HEK293T (cell line): ENCODE measurements at regions not wholly inside any gene's neighbourhood (a gene's known extent, or its start where the extent isn't known, plus 50 kb on each side); places are given as distances from the start of the nearest gene placed in this dataset.

Experiments
- ARNT ChIP-seq: fragments of 450-650 bp; IDR thresholded peaks from 2 replicates; pipeline ENCODE4 v1.6.1; 2017; ENCODE audit warnings: mild to moderate bottlenecking
- BHLHE40 ChIP-seq: fragments of 450-650 bp; IDR thresholded peaks from 2 replicates; pipeline ENCODE4 v1.6.1; 2016; ENCODE audit warnings: mild to moderate bottlenecking, moderate library complexity, borderline replicate concordance
- ELF4 ChIP-seq: fragments of 450-650 bp; IDR thresholded peaks from 2 replicates; pipeline ENCODE4 v1.6.1; 2017; ENCODE audit warnings: antibody characterized with exemption
- FOXK2 ChIP-seq: fragments of 450-650 bp; IDR thresholded peaks from 2 replicates; pipeline ENCODE4 v1.6.1; 2016; ENCODE audit warnings: mild to moderate bottlenecking
- FOXM1 ChIP-seq: fragments of 450-650 bp; IDR thresholded peaks from 2 replicates; pipeline ENCODE4 v1.6.1; 2017; ENCODE audit warnings: mild to moderate bottlenecking, borderline replicate concordance
- HDGF ChIP-seq: fragments of 450-650 bp; IDR thresholded peaks from 2 replicates; pipeline ENCODE4 v1.6.1; 2017; ENCODE audit warnings: antibody characterized with exemption, borderline replicate concordance
- SP1 ChIP-seq: fragments of 450-650 bp; IDR thresholded peaks from 2 replicates; pipeline ENCODE4 v1.6.1; 2017
- SUZ12 ChIP-seq: fragments of 450-650 bp; IDR thresholded peaks from 2 replicates; pipeline ENCODE4 v1.6.1; 2016; ENCODE audit warnings: mild to moderate bottlenecking
- ZNF384 ChIP-seq: fragments of 450-650 bp; IDR thresholded peaks from 2 replicates; pipeline ENCODE4 v1.6.1; 2016
- TF ChIP-seq, protein P1 (sequence below): fragments of 450-650 bp; IDR thresholded peaks from 2 replicates; pipeline ENCODE4 v1.6.1; 2016

- no peak for TF ChIP-seq HDGF
- TF ChIP-seq FOXM1: no peak
- no peak for TF ChIP-seq ARNT
- no peak for TF ChIP-seq SP1
- no peak for TF ChIP-seq ZNF384
- TF ChIP-seq, protein P1, sequence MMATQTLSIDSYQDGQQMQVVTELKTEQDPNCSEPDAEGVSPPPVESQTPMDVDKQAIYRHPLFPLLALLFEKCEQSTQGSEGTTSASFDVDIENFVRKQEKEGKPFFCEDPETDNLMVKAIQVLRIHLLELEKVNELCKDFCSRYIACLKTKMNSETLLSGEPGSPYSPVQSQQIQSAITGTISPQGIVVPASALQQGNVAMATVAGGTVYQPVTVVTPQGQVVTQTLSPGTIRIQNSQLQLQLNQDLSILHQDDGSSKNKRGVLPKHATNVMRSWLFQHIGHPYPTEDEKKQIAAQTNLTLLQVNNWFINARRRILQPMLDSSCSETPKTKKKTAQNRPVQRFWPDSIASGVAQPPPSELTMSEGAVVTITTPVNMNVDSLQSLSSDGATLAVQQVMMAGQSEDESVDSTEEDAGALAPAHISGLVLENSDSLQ: no peak
- no peak for TF ChIP-seq FOXK2
- TF ChIP-seq ELF4: no peak
- TF ChIP-seq BHLHE40: no peak
- no peak for TF ChIP-seq SUZ12
Measured at GRCh38 chr12:43285159-43285598, 266.8 kb downstream of the ADAMTS20 start.
